ENCODE measurements at regions not wholly inside any gene's neighbourhood (a gene's known extent, or its start where the extent isn't known, plus 50 kb on each side); places are given as distances from the start of the nearest gene placed in this dataset.

- TF ChIP-seq CTCF (conservative IDR thresholded peaks at IDR 0.05; ENCODE audit: low read depth, low read length) (no peak), EZH2 (IDR thresholded peaks at IDR 0.05; ENCODE audit: borderline replicate concordance, low read depth, low read length, poor library complexity, severe bottlenecking) (no peak)
Measured at GRCh38 chr22:22064580-22064979, 82.0 kb upstream of the TOP3B start.

Measured in A673 (cell line).